ENCODE measurements at regions not wholly inside any gene's neighbourhood (a gene's known extent, or its start where the extent isn't known, plus 50 kb on each side); places are given as distances from the start of the nearest gene placed in this dataset.

DNA sequence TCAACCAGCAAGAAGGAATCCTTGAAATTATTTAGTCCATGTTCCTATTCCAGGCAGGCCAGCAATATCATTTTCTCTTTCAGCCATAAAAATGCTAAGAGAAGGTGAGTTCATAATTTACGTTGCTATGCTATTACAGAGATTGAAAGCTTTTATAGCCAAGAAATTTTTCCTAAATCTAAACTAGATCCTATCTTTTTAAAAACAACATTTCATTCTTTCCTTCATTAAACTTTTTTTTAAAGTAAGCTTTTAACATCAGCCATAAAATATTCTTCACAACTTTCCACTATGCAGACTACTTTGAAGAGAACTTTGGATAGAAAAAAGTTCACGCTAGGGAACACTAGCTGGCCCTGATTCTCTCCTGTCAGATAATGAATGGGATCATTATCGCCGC, 159.8 kb downstream of the RPS12 start:
- Histone ChIP-seq H2AFZ (ENCODE audit: low read depth, low read length) (no peak overlapping the region), H3K4me1 (ENCODE audit: low read length) (no peaks in the 10 kb centered on the region), H3K27me3 (ENCODE audit: low read depth, low read length) (peaks cover 3% of the 10 kb centered on the region; the same call in 1 of the 2 replicates), H3K4me3 (ENCODE audit: low read length) (no peak overlapping the region), H3K79me2 (ENCODE audit: low read length) (no peaks in the 10 kb centered on the region), H4K20me1 (ENCODE audit: insufficient read depth, low read length) (no peaks in the 10 kb centered on the region), H3K36me3 (replicated peaks; ENCODE audit: low read depth, low read length) (no peaks in the 10 kb centered on the region), H3K9ac (ENCODE audit: low read length) (no peak overlapping the region), H3K4me2 (ENCODE audit: low read length) (no peak overlapping the region), H3K27ac (ENCODE audit: low read length) (no peak overlapping the region), H3K9me3 (ENCODE audit: insufficient read depth, low read length) (no peaks in the 10 kb centered on the region)
- TF ChIP-seq CTCF (IDR thresholded peaks at IDR 0.05; ENCODE audit: low read depth, low read length), result no peak
- TF ChIP-seq EZH2phosphoT487 (IDR thresholded peaks at IDR 0.05; ENCODE audit: low read depth), result no peak

GRCh38 chr6:132977413-132977812, 163.0 kb downstream of the RPS12 start:
- H3K4me3 ChIP-seq (ENCODE audit: low read length), result no peak overlapping the region
- H3K27ac ChIP-seq (ENCODE audit: low read length), result no peak overlapping the region
- H3K4me2 ChIP-seq (ENCODE audit: low read length), result no peak overlapping the region
- H3K9me3 ChIP-seq (ENCODE audit: insufficient read depth, low read length), result no peaks in the 10 kb centered on the region
- H3K27me3 ChIP-seq (ENCODE audit: low read depth, low read length), result peaks cover 3% of the 10 kb centered on the region; the same call in 1 of the 2 replicates
- no peaks in the 10 kb centered on the region for H3K4me1 ChIP-seq (ENCODE audit: low read length)
- H3K9ac ChIP-seq (ENCODE audit: low read length), result no peak overlapping the region
- no peak overlapping the region for H2AFZ ChIP-seq (ENCODE audit: low read depth, low read length)
- TF ChIP-seq CTCF (IDR thresholded peaks at IDR 0.05; ENCODE audit: low read depth, low read length) (no peak), EZH2phosphoT487 (IDR thresholded peaks at IDR 0.05; ENCODE audit: low read depth) (no peak)
- no peaks in the 10 kb centered on the region for H3K36me3 ChIP-seq (replicated peaks; ENCODE audit: low read depth, low read length)
- H4K20me1 ChIP-seq (ENCODE audit: insufficient read depth, low read length), result no peaks in the 10 kb centered on the region
- H3K79me2 ChIP-seq (ENCODE audit: low read length), result no peaks in the 10 kb centered on the region

- Histone ChIP-seq H3K4me2 (ENCODE audit: low read length) (no peak overlapping the region), H3K36me3 (replicated peaks; ENCODE audit: low read depth, low read length) (no peaks in the 10 kb centered on the region), H4K20me1 (ENCODE audit: insufficient read depth, low read length) (no peaks in the 10 kb centered on the region), H3K79me2 (ENCODE audit: low read length) (no peaks in the 10 kb centered on the region), H3K4me3 (ENCODE audit: low read length) (no peak overlapping the region), H3K9me3 (ENCODE audit: insufficient read depth, low read length) (no peaks in the 10 kb centered on the region), H3K27me3 (ENCODE audit: low read depth, low read length) (peaks cover 3% of the 10 kb centered on the region; the same call in 1 of the 2 replicates), H3K4me1 (ENCODE audit: low read length) (no peaks in the 10 kb centered on the region), H3K9ac (ENCODE audit: low read length) (no peak overlapping the region), H3K27ac (ENCODE audit: low read length) (no peak overlapping the region), H2AFZ (ENCODE audit: low read depth, low read length) (no peak overlapping the region)
- TF ChIP-seq EZH2phosphoT487 (IDR thresholded peaks at IDR 0.05; ENCODE audit: low read depth), result no peak
- no peak for TF ChIP-seq CTCF (IDR thresholded peaks at IDR 0.05; ENCODE audit: low read depth, low read length)
Measured at GRCh38 chr6:132978685-132979084, 164.3 kb downstream of the RPS12 start.

- no peaks in the 10 kb centered on the region for H3K79me2 ChIP-seq (ENCODE audit: low read length)
- no peak overlapping the region for H3K4me2 ChIP-seq (ENCODE audit: low read length)
- no peak overlapping the region for H3K4me3 ChIP-seq (ENCODE audit: low read length)
- TF ChIP-seq CTCF (IDR thresholded peaks at IDR 0.05; ENCODE audit: low read depth, low read length) (no peak), EZH2phosphoT487 (IDR thresholded peaks at IDR 0.05; ENCODE audit: low read depth) (no peak)
- H3K9me3 ChIP-seq (ENCODE audit: insufficient read depth, low read length), result no peaks in the 10 kb centered on the region
- H3K4me1 ChIP-seq (ENCODE audit: low read length), result no peaks in the 10 kb centered on the region
- no peak overlapping the region for H3K9ac ChIP-seq (ENCODE audit: low read length)
- no peaks in the 10 kb centered on the region for H3K27me3 ChIP-seq (ENCODE audit: low read depth, low read length)
- no peaks in the 10 kb centered on the region for H3K36me3 ChIP-seq (replicated peaks; ENCODE audit: low read depth, low read length)
- H4K20me1 ChIP-seq (ENCODE audit: insufficient read depth, low read length), result no peaks in the 10 kb centered on the region
- H2AFZ ChIP-seq (ENCODE audit: low read depth, low read length), result no peak overlapping the region
- no peak overlapping the region for H3K27ac ChIP-seq (ENCODE audit: low read length)
Measured at GRCh38 chr6:132993738-132994137, 179.4 kb downstream of the RPS12 start.
